ENCODE measurements at regions not wholly inside any gene's neighbourhood (a gene's known extent, or its start where the extent isn't known, plus 50 kb on each side); places are given as distances from the start of the nearest gene placed in this dataset.

GRCh38 chr12:77571127-77571526 is 259.6 kb upstream of the NAV3 start:
- TF ChIP-seq CTCF (conservative IDR thresholded peaks at IDR 0.05; ENCODE audit: low read depth, low read length) (no peak), MAFK (IDR thresholded peaks at IDR 0.05; ENCODE audit: low read depth, low read length) (no peak), CEBPB (IDR thresholded peaks at IDR 0.05; ENCODE audit: low read depth, low read length) (no peak), POLR2A (IDR thresholded peaks at IDR 0.05; ENCODE audit: low read depth, low read length) (no peak), RAD21 (IDR thresholded peaks at IDR 0.05; ENCODE audit: low read length) (no peak), MXI1 (IDR thresholded peaks at IDR 0.05; ENCODE audit: borderline replicate concordance, low read depth, low read length) (no peak), USF2 (IDR thresholded peaks at IDR 0.05; ENCODE audit: low read depth, low read length) (no peak), SMC3 (IDR thresholded peaks at IDR 0.05; ENCODE audit: low read depth, low read length) (no peak)

Measured in IMR-90 (cell line).